Adrenal gland (tissue), 9 donors: ENCODE measurements at regions not wholly inside any gene's neighbourhood (a gene's known extent, or its start where the extent isn't known, plus 50 kb on each side); places are given as distances from the start of the nearest gene placed in this dataset.
"Not testable (repeated sequence)": the region's sequence is repeated elsewhere in the genome, so short reads cannot be mapped to it uniquely, and the experiment has no call there.

Source experiments
- DNase-seq, 7 donors: peaks; one replicate each; pipeline ENCODE4 v3.0.0-alpha.2; 2019 to 2020
- H3K27ac ChIP-seq, 5 donors: fragments of 200-600 bp; sonication (generic) in 4 of 5; 1 replicate in 3 of 5; 2 replicates in 2 of 5; pipeline versions ENCODE4 v1.5.1 to v1.8.0; 2016 to 2020; ENCODE audit warnings: mild to moderate bottlenecking in 1 of 5
- H3K27me3 ChIP-seq: fragments of 200-600 bp; 2 replicates; pipeline ENCODE4 v1.8.0; 2021
- H3K36me3 ChIP-seq, 2 donors: fragments of 200-600 bp; replicated peaks in 1 of 2; 1 replicate in 1 of 2; 2 replicates in 1 of 2; pipeline versions ENCODE4 v1.5.1 to v1.8.0; 2018 to 2022
- H3K4me1 ChIP-seq, 2 donors: fragments of 200-600 bp; replicated peaks in 1 of 2; 1 replicate in 1 of 2; 2 replicates in 1 of 2; pipeline versions ENCODE4 v1.5.1 to v1.8.0; 2018 to 2021
- H3K4me3 ChIP-seq, 4 donors: fragments of 200-600 bp; sonication (generic) in 3 of 4; one replicate each; pipeline ENCODE4 v1.5.1; 2016 to 2018
- H3K9me3 ChIP-seq, 3 donors: fragments of 200-600 bp; sonication (generic) in 1 of 3; replicated peaks in 1 of 3; 1 replicate in 2 of 3; 2 replicates in 1 of 3; pipeline versions ENCODE4 v1.5.1 to v1.8.0; 2016 to 2021
- POLR2A ChIP-seq, 2 donors: fragments of 450-650 bp; IDR thresholded peaks; one replicate each; pipeline ENCODE4 v1.6.1; 2017; ENCODE audit warnings: antibody characterized with exemption in 2 of 2, mild to moderate bottlenecking in 2 of 2, moderate library complexity in 1 of 2
- WGBS, 4 donors: extraction: QIAGEN DNeasy Blood & Tissue Kit in 2 of 4; methylation state at CpG; one replicate each; pipeline versions ENCODE4 v1.1.5 to v1.1.7; 2013 to 2017; 5-methylcytosine and 5-hydroxymethylcytosine counted together
- intact Hi-C, 2 donors: fragments of 100-400 bp; cut with DNase I; formaldehyde crosslinking; loops; one replicate each; pipeline versions ENCODE4 v1.14.1 to v1.15.0; 2022 to 2023
- TF ChIP-seq, protein P1 (sequence below), 6 experiments: fragments of 450-650 bp in 4 of 6; fragments of 200-600 bp in 2 of 6; sonication (generic) in 1 of 6; IDR thresholded peaks; 1 replicate in 5 of 6; 2 replicates in 1 of 6; pipeline versions ENCODE4 v1.5.1 to v1.8.0; 2016 to 2021; ENCODE audit warnings: antibody characterized with exemption in 6 of 6, mild to moderate bottlenecking in 2 of 6, moderate library complexity in 1 of 6
- donor health status: healthy with polysubstance abuse.
- donor health status: Bipolar disorder and iron deficiency.
- donor health status: DM: yes; HTN: yes; CAD: no.
- donor health status: DM: no; HTN: no; CAD: no.
- donor health status: DM: no; HTN: no; CAD: no.

- intact Hi-C loops, result no loop called here
- Histone ChIP-seq H3K4me3 (no peak overlapping the region), H3K27ac (no peak overlapping the region), H3K9me3 (no peaks in the 10 kb centered on the region), H3K27me3 (no peaks in the 10 kb centered on the region), H3K36me3 (no peaks in the 10 kb centered on the region), H3K4me1 (no peaks in the 10 kb centered on the region)
- WGBS, 4 donors, result 85 to 92% (median 90%) methylated on average over 2 of the region's 2 CpGs
- TF ChIP-seq POLR2A (IDR thresholded peaks at IDR 0.05), result no peak
- TF ChIP-seq, protein P1, sequence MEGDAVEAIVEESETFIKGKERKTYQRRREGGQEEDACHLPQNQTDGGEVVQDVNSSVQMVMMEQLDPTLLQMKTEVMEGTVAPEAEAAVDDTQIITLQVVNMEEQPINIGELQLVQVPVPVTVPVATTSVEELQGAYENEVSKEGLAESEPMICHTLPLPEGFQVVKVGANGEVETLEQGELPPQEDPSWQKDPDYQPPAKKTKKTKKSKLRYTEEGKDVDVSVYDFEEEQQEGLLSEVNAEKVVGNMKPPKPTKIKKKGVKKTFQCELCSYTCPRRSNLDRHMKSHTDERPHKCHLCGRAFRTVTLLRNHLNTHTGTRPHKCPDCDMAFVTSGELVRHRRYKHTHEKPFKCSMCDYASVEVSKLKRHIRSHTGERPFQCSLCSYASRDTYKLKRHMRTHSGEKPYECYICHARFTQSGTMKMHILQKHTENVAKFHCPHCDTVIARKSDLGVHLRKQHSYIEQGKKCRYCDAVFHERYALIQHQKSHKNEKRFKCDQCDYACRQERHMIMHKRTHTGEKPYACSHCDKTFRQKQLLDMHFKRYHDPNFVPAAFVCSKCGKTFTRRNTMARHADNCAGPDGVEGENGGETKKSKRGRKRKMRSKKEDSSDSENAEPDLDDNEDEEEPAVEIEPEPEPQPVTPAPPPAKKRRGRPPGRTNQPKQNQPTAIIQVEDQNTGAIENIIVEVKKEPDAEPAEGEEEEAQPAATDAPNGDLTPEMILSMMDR (IDR thresholded peaks at IDR 0.05), result no peak
- DNase-seq, result no peak
These were observed 99.8 kb upstream of the PMCH start for GRCh38 chr12:102297412-102297811.

DNA sequence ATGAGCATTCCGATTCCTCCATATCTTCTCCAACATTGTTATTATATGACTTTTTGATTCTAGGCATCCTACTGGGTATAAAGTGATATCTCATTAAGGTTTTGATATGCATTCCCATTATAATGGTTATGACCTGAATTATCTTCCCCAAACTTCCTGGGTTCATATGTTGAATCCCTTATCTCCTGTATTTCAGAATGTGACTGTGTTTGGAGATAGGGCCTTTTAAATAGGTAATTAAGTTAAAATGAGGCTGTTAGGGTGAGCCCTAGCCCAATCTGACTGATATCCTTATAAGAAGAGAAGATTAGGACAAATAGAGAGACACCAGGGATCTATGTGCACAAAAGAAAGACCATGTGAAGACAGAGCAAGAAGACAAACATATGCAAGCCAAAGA is 96.9 kb upstream of the PMCH start:
- intact Hi-C loops, result no loop called here
- no peak for TF ChIP-seq POLR2A (IDR thresholded peaks at IDR 0.05)
- TF ChIP-seq, protein P1 (IDR thresholded peaks at IDR 0.05), result no peak
- no peaks in the 10 kb centered on the region for H3K36me3 ChIP-seq
- no peaks in the 10 kb centered on the region for H3K27me3 ChIP-seq
- no peak overlapping the region for H3K27ac ChIP-seq
- no peak overlapping the region for H3K4me3 ChIP-seq
- WGBS, 4 donors, result 81 to 100% (median 91%) methylated on average over 1 of the region's 1 CpG
- no peak for DNase-seq
- no peaks in the 10 kb centered on the region for H3K9me3 ChIP-seq
- H3K4me1 ChIP-seq, result no peaks in the 10 kb centered on the region

- H3K36me3 ChIP-seq, H3K9me3 ChIP-seq, H3K27me3 ChIP-seq, intact Hi-C loops, DNase-seq, H3K27ac ChIP-seq, H3K4me3 ChIP-seq, H3K4me1 ChIP-seq: not testable (repeated sequence)
- WGBS, 4 donors, result 61 to 78% (median 75%) methylated on average over 3 to 8 of the region's 8 CpGs
These were observed 94.1 kb upstream of the PMCH start for GRCh38 chr12:102291498-102292440.

GRCh38 chr12:102289702-102290101 is 92.1 kb upstream of the PMCH start:
- H3K27ac ChIP-seq, DNase-seq, H3K9me3 ChIP-seq, intact Hi-C loops, H3K36me3 ChIP-seq, H3K4me1 ChIP-seq, H3K27me3 ChIP-seq, H3K4me3 ChIP-seq: not testable (repeated sequence)
- WGBS, 4 donors, result 82 to 89% (median 83%) methylated on average over 2 of the region's 2 CpGs

GRCh38 chr12:102281231-102281630 is 83.6 kb upstream of the PMCH start:
- intact Hi-C loops, result no loop called here
- no peak for TF ChIP-seq POLR2A (IDR thresholded peaks at IDR 0.05)
- TF ChIP-seq, protein P1 (IDR thresholded peaks at IDR 0.05), result no peak
- Histone ChIP-seq H3K9me3 (no peaks in the 10 kb centered on the region), H3K4me3 (no peak overlapping the region), H3K27ac (no peak overlapping the region), H3K4me1 (no peaks in the 10 kb centered on the region), H3K27me3 (no peaks in the 10 kb centered on the region), H3K36me3 (no peaks in the 10 kb centered on the region)
- 29 to 45% (median 33%) methylated on average over 1 of the region's 1 CpG for WGBS, 4 donors
- no peak for DNase-seq

DNA sequence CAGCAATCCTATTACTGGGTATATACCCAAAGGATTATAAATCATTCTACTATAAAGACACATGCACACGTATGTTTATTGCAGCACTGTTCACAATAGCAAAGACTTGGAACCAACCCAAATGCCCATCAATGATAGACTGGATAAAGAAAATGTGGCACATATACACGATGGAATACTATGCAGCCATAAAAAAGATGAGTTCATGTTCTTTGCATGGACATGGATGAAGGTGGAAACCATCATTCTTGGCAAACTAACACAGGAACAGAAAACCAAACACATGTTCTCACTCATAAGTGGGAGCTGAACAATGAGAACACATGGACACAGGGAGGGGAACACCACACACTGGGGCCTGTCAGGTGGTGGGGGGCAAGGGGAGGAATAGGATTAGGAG is 58.1 kb upstream of the PMCH start:
- H3K4me1 ChIP-seq, H3K27ac ChIP-seq, DNase-seq: not testable (repeated sequence)

GRCh38 chr12:102251005-102251404 is 53.4 kb upstream of the PMCH start:
- 89 to 96% (median 91%) methylated on average over 8 to 11 of the region's 11 CpGs for WGBS, 4 donors

More for the DNA sequence above, 58.1 kb upstream of the PMCH start:
- H3K36me3 ChIP-seq, H3K27me3 ChIP-seq, H3K9me3 ChIP-seq, H3K4me3 ChIP-seq, intact Hi-C loops: not testable (repeated sequence)
- WGBS, 4 donors, result 76 to 89% (median 84%) methylated on average over 1 to 2 of the region's 2 CpGs

More at GRCh38 chr12:102251005-102251404, 53.4 kb upstream of the PMCH start:
- H3K27ac ChIP-seq, H3K27me3 ChIP-seq, H3K36me3 ChIP-seq, H3K9me3 ChIP-seq, DNase-seq, intact Hi-C loops, H3K4me3 ChIP-seq, H3K4me1 ChIP-seq: not testable (repeated sequence)
